Kidney epithelial cell (primary cell): ENCODE measurements at regions not wholly inside any gene's neighbourhood (a gene's known extent, or its start where the extent isn't known, plus 50 kb on each side); places are given as distances from the start of the nearest gene placed in this dataset.

ENCODE experiments used
- DNase-seq: peaks from one replicate; pipeline ENCODE4 v3.0.0-alpha.2; 2010; ENCODE audit warnings: low read depth
- H3K27me3 ChIP-seq: 2 replicates; pipeline ENCODE4 v1.6.0; 2011; ENCODE audit warnings: low read length; ENCODE audit not compliant: control insufficient read depth, insufficient read depth
- H3K36me3 ChIP-seq: 2 replicates; pipeline ENCODE4 v1.5.1; 2011; ENCODE audit warnings: low read length; ENCODE audit not compliant: control insufficient read depth, insufficient read depth
- H3K4me3 ChIP-seq: 2 replicates; pipeline ENCODE4 v1.5.1; 2011; ENCODE audit warnings: low read depth, mild to moderate bottlenecking, control low read depth, low read length
- CTCF ChIP-seq: IDR thresholded peaks from 2 replicates; pipeline ENCODE4 v1.5.1; 2011; ENCODE audit warnings: mild to moderate bottlenecking, moderate library complexity, low read length, control low read depth, inconsistent platforms; ENCODE audit not compliant: insufficient read depth, poor library complexity, severe bottlenecking

- no peaks in the 10 kb centered on the region for H3K36me3 ChIP-seq
- H3K27me3 ChIP-seq = no peaks in the 10 kb centered on the region
- DNase-seq = no peak
- no peak for TF ChIP-seq CTCF
- H3K4me3 ChIP-seq = no peak overlapping the region
Observed at GRCh38 chr4:180721356-180721755, 1521.8 kb upstream of the TENM3 start.

- H3K4me3 ChIP-seq = no peak overlapping the region
- H3K27me3 ChIP-seq = no peaks in the 10 kb centered on the region
- TF ChIP-seq CTCF = no peak
- no peaks in the 10 kb centered on the region for H3K36me3 ChIP-seq
- DNase-seq = no peak
Observed at GRCh38 chr4:180726611-180727010, 1516.6 kb upstream of the TENM3 start.

GRCh38 chr4:180727478-180727877, 1515.7 kb upstream of the TENM3 start:
- Histone ChIP-seq H3K4me3 (no peak overlapping the region), H3K36me3 (no peaks in the 10 kb centered on the region), H3K27me3 (no peaks in the 10 kb centered on the region)
- no peak for DNase-seq
- TF ChIP-seq CTCF = no peak

- TF ChIP-seq CTCF = no peak
- Histone ChIP-seq H3K4me3 (no peak overlapping the region), H3K36me3 (no peaks in the 10 kb centered on the region), H3K27me3 (no peaks in the 10 kb centered on the region)
- DNase-seq = no peak
Observed at GRCh38 chr4:180734753-180735432, 1508.3 kb upstream of the TENM3 start.

GRCh38 chr4:180741703-180742102, 1501.5 kb upstream of the TENM3 start:
- TF ChIP-seq CTCF = no peak
- no peak for DNase-seq
- H3K4me3 ChIP-seq = no peak overlapping the region
- no peaks in the 10 kb centered on the region for H3K36me3 ChIP-seq
- H3K27me3 ChIP-seq = no peaks in the 10 kb centered on the region

GRCh38 chr4:180745019-180745418, 1498.2 kb upstream of the TENM3 start:
- Histone ChIP-seq H3K27me3 (no peaks in the 10 kb centered on the region), H3K4me3 (no peak overlapping the region), H3K36me3 (no peaks in the 10 kb centered on the region)
- DNase-seq = no peak
- TF ChIP-seq CTCF = no peak
